DND-41 (cell line): ENCODE measurements at regions not wholly inside any gene's neighbourhood (a gene's known extent, or its start where the extent isn't known, plus 50 kb on each side); places are given as distances from the start of the nearest gene placed in this dataset.

Source experiments
- ATAC-seq: fragments of 200-7000 bp; cut with Tn5 transposase; 3 replicates; pipeline ENCODE4 v1.9.1; 2021; ENCODE audit warnings: low read depth; ENCODE audit not compliant: insufficient read depth
- DNase-seq: peaks from one replicate; pipeline ENCODE4 v3.0.0-alpha.2; 2020
- H2AFZ ChIP-seq: 2 replicates; pipeline ENCODE4 v1.6.0; 2012; ENCODE audit warnings: low read depth, low read length
- H3K27ac ChIP-seq: 2 replicates; pipeline ENCODE4 v1.5.1; 2012; ENCODE audit warnings: low read length, inconsistent platforms
- H3K27me3 ChIP-seq: fragments of 200-600 bp; sonication (generic); 2 replicates; pipeline ENCODE4 v1.6.0; 2012; ENCODE audit warnings: low read length, mild to moderate bottlenecking, inconsistent platforms; ENCODE audit not compliant: insufficient read depth, poor library complexity
- H3K36me3 ChIP-seq: 2 replicates; pipeline ENCODE4 v1.5.1; 2012; ENCODE audit warnings: low read length, inconsistent platforms; ENCODE audit not compliant: insufficient read depth
- H3K4me1 ChIP-seq: 2 replicates; pipeline ENCODE4 v1.5.1; 2012; ENCODE audit warnings: mild to moderate bottlenecking, low read length; ENCODE audit not compliant: insufficient read depth
- H3K4me2 ChIP-seq: 2 replicates; pipeline ENCODE4 v1.6.0; 2012; ENCODE audit warnings: mild to moderate bottlenecking, moderate library complexity, low read length, inconsistent platforms; ENCODE audit not compliant: insufficient read depth
- H3K4me3 ChIP-seq, 2 experiments: fragments of 200-600 bp in 1 of 2; shearing (Covaris generic) in 1 of 2; 2 replicates each; pipeline ENCODE4 v1.5.1; 2012 to 2016; ENCODE audit warnings: inconsistent platforms in 2 of 2, low read length in 2 of 2, mild to moderate bottlenecking in 2 of 2, low read depth in 1 of 2, moderate library complexity in 1 of 2
- H3K79me2 ChIP-seq: 2 replicates; pipeline ENCODE4 v1.6.0; 2012; ENCODE audit warnings: low read length, inconsistent platforms; ENCODE audit not compliant: insufficient read depth
- H3K9ac ChIP-seq: 2 replicates; pipeline ENCODE4 v1.6.0; 2012; ENCODE audit warnings: low read depth, mild to moderate bottlenecking, inconsistent platforms, low read length, moderate library complexity
- H3K9me3 ChIP-seq: 2 replicates; pipeline ENCODE4 v1.5.1; 2012; ENCODE audit warnings: low read length, moderate library complexity, mild to moderate bottlenecking, inconsistent platforms; ENCODE audit not compliant: insufficient read depth, severe bottlenecking
- H4K20me1 ChIP-seq: 2 replicates; pipeline ENCODE4 v1.6.0; 2012; ENCODE audit warnings: low read length; ENCODE audit not compliant: insufficient read depth
- CTCF ChIP-seq: IDR thresholded peaks from 2 replicates; pipeline ENCODE4 v1.5.1; 2012; ENCODE audit warnings: borderline replicate concordance, low read length, moderate library complexity, mild to moderate bottlenecking; ENCODE audit not compliant: poor library complexity, severe bottlenecking; ENCODE audit errors: extremely low read depth
- EZH2 ChIP-seq: IDR thresholded peaks from 3 replicates; pipeline ENCODE4 v1.6.1; 2012; ENCODE audit warnings: borderline replicate concordance, low read depth, mild to moderate bottlenecking, moderate library complexity, low read length, inconsistent platforms; ENCODE audit not compliant: severe bottlenecking

GRCh38 chr1:29547300-29547699 is 311.0 kb downstream of the PTPRU start:
- H2AFZ ChIP-seq: no peak overlapping the region
- H3K4me1 ChIP-seq: no peaks in the 10 kb centered on the region
- H3K27me3 ChIP-seq: no peaks in the 10 kb centered on the region
- H3K36me3 ChIP-seq: no peaks in the 10 kb centered on the region
- no peaks in the 10 kb centered on the region for H3K79me2 ChIP-seq
- H3K9ac ChIP-seq: no peak overlapping the region
- H4K20me1 ChIP-seq: no peaks in the 10 kb centered on the region
- no peak for DNase-seq
- ATAC-seq: no peak
- no peak for TF ChIP-seq CTCF
- TF ChIP-seq EZH2: no peak
- H3K4me3 ChIP-seq: no peak overlapping the region
- no peaks in the 10 kb centered on the region for H3K9me3 ChIP-seq
- no peak overlapping the region for H3K4me2 ChIP-seq
- no peak overlapping the region for H3K27ac ChIP-seq

GRCh38 chr1:29546496-29546895 is 310.2 kb downstream of the PTPRU start:
- H3K4me2 ChIP-seq: no peak overlapping the region
- ATAC-seq: no peak

GRCh38 chr1:29544406-29544805 is 308.1 kb downstream of the PTPRU start:
- Histone ChIP-seq H4K20me1 (no peaks in the 10 kb centered on the region), H3K4me1 (no peaks in the 10 kb centered on the region), H3K27me3 (no peaks in the 10 kb centered on the region), H3K79me2 (no peaks in the 10 kb centered on the region), H3K27ac (no peak overlapping the region), H3K4me3 (no peak overlapping the region), H2AFZ (no peak overlapping the region), H3K36me3 (no peaks in the 10 kb centered on the region), H3K9ac (no peak overlapping the region), H3K9me3 (no peaks in the 10 kb centered on the region), H3K4me2 (no peak overlapping the region)
- no peak for DNase-seq
- TF ChIP-seq EZH2: no peak
- no peak for TF ChIP-seq CTCF
- ATAC-seq: no peak

More at GRCh38 chr1:29546496-29546895, 310.2 kb downstream of the PTPRU start:
- Histone ChIP-seq H3K4me1 (no peaks in the 10 kb centered on the region), H3K27ac (no peak overlapping the region), H3K79me2 (no peaks in the 10 kb centered on the region), H2AFZ (no peak overlapping the region), H4K20me1 (no peaks in the 10 kb centered on the region), H3K36me3 (no peaks in the 10 kb centered on the region), H3K4me3 (no peak overlapping the region), H3K27me3 (no peaks in the 10 kb centered on the region), H3K9ac (no peak overlapping the region), H3K9me3 (no peaks in the 10 kb centered on the region)
- no peak for DNase-seq
- TF ChIP-seq EZH2: no peak
- no peak for TF ChIP-seq CTCF

- no peak for DNase-seq
- no peak overlapping the region for H3K4me2 ChIP-seq
- no peaks in the 10 kb centered on the region for H3K36me3 ChIP-seq
- H3K27me3 ChIP-seq: no peaks in the 10 kb centered on the region
- no peaks in the 10 kb centered on the region for H3K9me3 ChIP-seq
- H3K27ac ChIP-seq: no peak overlapping the region
- H3K9ac ChIP-seq: no peak overlapping the region
- no peak overlapping the region for H2AFZ ChIP-seq
- no peaks in the 10 kb centered on the region for H4K20me1 ChIP-seq
- no peaks in the 10 kb centered on the region for H3K4me1 ChIP-seq
- no peak overlapping the region for H3K4me3 ChIP-seq
- no peak for ATAC-seq
- H3K79me2 ChIP-seq: no peaks in the 10 kb centered on the region
- TF ChIP-seq EZH2: no peak
- TF ChIP-seq CTCF: no peak
Measured at GRCh38 chr1:29543586-29543985, 307.3 kb downstream of the PTPRU start.
